Ishikawa (cell line): ENCODE measurements at regions not wholly inside any gene's neighbourhood (a gene's known extent, or its start where the extent isn't known, plus 50 kb on each side); places are given as distances from the start of the nearest gene placed in this dataset.

Experiments used
- CEBPB ChIP-seq: IDR thresholded peaks from 2 replicates; pipeline ENCODE4 v1.6.1; 2012
- CREB1 ChIP-seq: IDR thresholded peaks from 2 replicates; pipeline ENCODE4 v1.6.1; 2012; ENCODE audit warnings: low read depth
- EGR1 ChIP-seq: IDR thresholded peaks from 2 replicates; pipeline ENCODE4 v1.6.1; 2012
- EP300 ChIP-seq: IDR thresholded peaks from 2 replicates; pipeline ENCODE4 v1.6.1; 2012; ENCODE audit warnings: borderline replicate concordance
- FOXM1 ChIP-seq: IDR thresholded peaks from 2 replicates; pipeline ENCODE4 v1.6.1; 2012; ENCODE audit warnings: low read depth, borderline replicate concordance
- NFIC ChIP-seq: IDR thresholded peaks from 2 replicates; pipeline ENCODE4 v1.6.1; 2012
- RAD21 ChIP-seq: IDR thresholded peaks from 2 replicates; pipeline ENCODE4 v1.6.1; 2012; ENCODE audit warnings: low read depth
- TAF1 ChIP-seq: IDR thresholded peaks from 2 replicates; pipeline ENCODE4 v1.6.1; 2012; ENCODE audit warnings: low read depth, mild to moderate bottlenecking
- TCF12 ChIP-seq: IDR thresholded peaks from 2 replicates; pipeline ENCODE4 v1.6.1; 2012; ENCODE audit warnings: low read depth
- TEAD4 ChIP-seq: IDR thresholded peaks from 2 replicates; pipeline ENCODE4 v1.6.1; 2012
- YY1 ChIP-seq: IDR thresholded peaks from 2 replicates; pipeline ENCODE4 v1.6.1; 2012; ENCODE audit warnings: low read depth
- ZBTB7A ChIP-seq: IDR thresholded peaks from 2 replicates; pipeline ENCODE4 v1.6.1; 2012; ENCODE audit warnings: low read depth
- TF ChIP-seq, protein P1 (sequence below): IDR thresholded peaks from 2 replicates; pipeline ENCODE4 v1.6.1; 2012
- TF ChIP-seq, protein P2 (sequence below): IDR thresholded peaks from 2 replicates; pipeline ENCODE4 v1.6.1; 2012; ENCODE audit warnings: low read depth, mild to moderate bottlenecking
- TF ChIP-seq, protein P3 (sequence below): IDR thresholded peaks from 2 replicates; pipeline ENCODE4 v1.6.1; 2012

DNA sequence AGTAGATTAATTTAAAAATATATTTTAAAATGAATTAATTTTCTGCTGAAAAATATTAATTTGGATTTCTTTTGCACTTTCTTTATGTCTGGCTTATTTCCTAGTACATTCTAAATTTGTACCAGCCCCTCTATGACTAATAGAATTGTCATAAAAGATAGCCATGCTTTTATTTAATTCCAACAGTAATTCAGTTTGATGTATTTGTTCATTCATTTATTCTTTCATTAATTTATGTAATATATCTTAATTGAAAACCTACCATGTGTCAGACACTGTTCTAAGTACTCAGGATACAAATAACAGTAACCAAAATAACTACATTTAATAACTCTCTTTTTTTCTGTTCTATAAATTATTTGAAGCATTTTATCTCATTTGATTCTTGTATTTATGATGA lies 264.0 kb upstream of the CCDC179 start:
- TF ChIP-seq YY1 (no peak), CEBPB (no peak), EGR1 (no peak), RAD21 (no peak), EP300 (no peak)

DNA sequence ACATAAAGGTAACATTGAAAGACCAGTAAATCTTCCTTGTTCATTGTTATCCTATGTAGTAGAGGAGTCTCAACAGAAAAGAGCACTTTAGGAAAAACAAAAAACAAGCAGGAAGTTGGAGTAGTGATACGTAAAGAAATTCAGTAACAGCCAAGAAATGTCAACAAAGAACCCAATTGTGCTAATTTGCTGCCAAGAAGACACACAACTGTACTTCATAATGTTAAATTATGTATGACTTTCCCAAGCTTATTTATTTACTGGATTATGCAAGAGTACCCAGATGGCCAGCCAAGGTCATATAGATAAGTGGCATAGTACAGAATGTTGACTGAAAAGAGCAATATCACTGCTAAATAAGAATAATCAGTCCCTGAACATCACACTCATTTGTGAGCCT lies 264.7 kb upstream of the CCDC179 start:
- TF ChIP-seq, protein P1, sequence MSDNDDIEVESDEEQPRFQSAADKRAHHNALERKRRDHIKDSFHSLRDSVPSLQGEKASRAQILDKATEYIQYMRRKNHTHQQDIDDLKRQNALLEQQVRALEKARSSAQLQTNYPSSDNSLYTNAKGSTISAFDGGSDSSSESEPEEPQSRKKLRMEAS: no peak
- TF ChIP-seq YY1 (no peak), CREB1 (no peak), CEBPB (0 out of 2 replicates have a peak, but pooled peaks have one; percentile 23)

DNA sequence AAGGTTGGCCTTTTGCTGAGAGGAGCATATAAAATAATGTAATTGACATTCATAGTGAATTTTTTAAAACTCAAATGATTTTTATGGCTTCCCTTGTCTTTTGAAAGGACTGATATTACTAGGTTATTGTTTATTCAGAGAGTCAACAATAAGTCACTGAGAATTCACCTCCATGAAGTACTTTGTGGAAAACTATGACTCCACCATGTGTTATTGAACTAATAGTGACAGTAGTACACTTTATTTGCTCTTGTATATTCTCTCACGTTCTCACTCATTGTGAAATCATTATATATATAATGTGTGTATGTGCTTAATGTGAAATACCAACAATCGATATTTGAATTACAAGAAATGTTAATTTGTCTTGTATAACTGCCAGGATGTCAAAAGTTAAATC lies 267.4 kb upstream of the CCDC179 start:
- no peak for TF ChIP-seq YY1
- TF ChIP-seq TEAD4: no peak
- TF ChIP-seq ZBTB7A: no peak
- no peak for TF ChIP-seq EGR1
- no peak for TF ChIP-seq FOXM1
- no peak for TF ChIP-seq CEBPB
- no peak for TF ChIP-seq NFIC
- TF ChIP-seq CREB1: no peak
- no peak for TF ChIP-seq RAD21

DNA sequence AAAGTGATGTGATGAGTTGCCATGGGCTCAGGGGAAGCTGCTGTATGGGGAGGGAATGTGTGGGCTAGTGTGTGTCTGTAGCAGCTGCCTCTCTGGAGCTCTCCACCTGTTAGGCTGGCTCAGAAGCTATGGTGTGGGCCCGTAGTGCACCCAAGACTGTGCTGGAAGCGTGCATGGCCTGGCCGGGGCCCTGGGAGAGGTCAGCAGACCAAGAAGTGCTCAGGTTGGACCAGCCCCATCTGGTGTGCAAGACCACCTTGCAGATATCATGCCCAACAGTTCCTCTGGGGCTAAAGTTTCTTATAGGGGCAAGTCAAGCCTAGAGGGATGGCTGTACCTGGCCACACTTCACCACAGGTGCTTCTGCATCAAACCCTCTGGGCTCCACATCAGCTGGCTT lies 274.4 kb upstream of the CCDC179 start:
- TF ChIP-seq, protein P2, sequence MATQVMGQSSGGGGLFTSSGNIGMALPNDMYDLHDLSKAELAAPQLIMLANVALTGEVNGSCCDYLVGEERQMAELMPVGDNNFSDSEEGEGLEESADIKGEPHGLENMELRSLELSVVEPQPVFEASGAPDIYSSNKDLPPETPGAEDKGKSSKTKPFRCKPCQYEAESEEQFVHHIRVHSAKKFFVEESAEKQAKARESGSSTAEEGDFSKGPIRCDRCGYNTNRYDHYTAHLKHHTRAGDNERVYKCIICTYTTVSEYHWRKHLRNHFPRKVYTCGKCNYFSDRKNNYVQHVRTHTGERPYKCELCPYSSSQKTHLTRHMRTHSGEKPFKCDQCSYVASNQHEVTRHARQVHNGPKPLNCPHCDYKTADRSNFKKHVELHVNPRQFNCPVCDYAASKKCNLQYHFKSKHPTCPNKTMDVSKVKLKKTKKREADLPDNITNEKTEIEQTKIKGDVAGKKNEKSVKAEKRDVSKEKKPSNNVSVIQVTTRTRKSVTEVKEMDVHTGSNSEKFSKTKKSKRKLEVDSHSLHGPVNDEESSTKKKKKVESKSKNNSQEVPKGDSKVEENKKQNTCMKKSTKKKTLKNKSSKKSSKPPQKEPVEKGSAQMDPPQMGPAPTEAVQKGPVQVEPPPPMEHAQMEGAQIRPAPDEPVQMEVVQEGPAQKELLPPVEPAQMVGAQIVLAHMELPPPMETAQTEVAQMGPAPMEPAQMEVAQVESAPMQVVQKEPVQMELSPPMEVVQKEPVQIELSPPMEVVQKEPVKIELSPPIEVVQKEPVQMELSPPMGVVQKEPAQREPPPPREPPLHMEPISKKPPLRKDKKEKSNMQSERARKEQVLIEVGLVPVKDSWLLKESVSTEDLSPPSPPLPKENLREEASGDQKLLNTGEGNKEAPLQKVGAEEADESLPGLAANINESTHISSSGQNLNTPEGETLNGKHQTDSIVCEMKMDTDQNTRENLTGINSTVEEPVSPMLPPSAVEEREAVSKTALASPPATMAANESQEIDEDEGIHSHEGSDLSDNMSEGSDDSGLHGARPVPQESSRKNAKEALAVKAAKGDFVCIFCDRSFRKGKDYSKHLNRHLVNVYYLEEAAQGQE: no peak
- no peak for TF ChIP-seq YY1
- TF ChIP-seq TAF1: no peak
- no peak for TF ChIP-seq FOXM1
- TF ChIP-seq RAD21: no peak

DNA sequence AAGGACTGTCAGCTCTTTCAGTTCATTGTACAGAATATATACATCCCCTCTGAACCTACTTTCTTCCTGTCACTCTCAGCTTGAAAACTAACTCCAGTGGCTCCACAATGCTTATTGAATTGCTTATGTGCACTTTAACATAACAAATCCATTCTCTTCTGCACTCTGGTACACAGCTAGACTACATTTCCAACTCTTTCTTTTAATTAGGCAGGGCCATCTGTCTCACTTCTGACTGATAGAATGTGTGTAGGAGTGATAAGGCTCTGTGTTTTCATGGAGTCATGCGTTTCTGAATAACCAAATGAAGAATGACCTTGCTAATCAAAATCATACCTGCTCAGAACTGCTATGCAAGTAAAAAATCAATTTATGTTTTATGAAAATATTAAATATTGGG lies 278.5 kb upstream of the CCDC179 start:
- TF ChIP-seq FOXM1 (no peak), EGR1 (no peak), TAF1 (no peak), EP300 (no peak)
- TF ChIP-seq, protein P3, sequence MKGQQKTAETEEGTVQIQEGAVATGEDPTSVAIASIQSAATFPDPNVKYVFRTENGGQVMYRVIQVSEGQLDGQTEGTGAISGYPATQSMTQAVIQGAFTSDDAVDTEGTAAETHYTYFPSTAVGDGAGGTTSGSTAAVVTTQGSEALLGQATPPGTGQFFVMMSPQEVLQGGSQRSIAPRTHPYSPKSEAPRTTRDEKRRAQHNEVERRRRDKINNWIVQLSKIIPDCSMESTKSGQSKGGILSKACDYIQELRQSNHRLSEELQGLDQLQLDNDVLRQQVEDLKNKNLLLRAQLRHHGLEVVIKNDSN: no peak
- TF ChIP-seq, protein P2: no peak

DNA sequence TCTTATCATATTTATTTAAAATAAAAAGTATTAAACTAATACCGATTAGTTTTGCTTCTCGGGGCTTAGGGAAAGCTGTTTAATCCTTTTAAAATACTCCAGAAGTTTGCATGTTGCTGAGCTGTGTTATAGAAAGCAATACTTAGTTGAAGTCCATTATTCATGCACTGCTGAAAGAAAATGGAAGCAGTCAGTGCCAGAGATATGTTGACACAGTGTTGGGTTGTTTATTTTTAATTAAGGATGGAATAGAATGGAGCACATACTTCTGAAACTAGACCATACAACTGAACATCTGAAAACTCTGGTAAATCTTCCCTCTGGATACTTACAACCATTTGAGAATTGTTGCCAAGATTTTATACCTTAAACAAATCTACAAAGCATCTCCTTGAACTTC lies 282.7 kb upstream of the CCDC179 start:
- TF ChIP-seq FOXM1 (no peak), EP300 (no peak), TEAD4 (no peak), TAF1 (no peak), TCF12 (no peak)
- TF ChIP-seq, protein P3: no peak

DNA sequence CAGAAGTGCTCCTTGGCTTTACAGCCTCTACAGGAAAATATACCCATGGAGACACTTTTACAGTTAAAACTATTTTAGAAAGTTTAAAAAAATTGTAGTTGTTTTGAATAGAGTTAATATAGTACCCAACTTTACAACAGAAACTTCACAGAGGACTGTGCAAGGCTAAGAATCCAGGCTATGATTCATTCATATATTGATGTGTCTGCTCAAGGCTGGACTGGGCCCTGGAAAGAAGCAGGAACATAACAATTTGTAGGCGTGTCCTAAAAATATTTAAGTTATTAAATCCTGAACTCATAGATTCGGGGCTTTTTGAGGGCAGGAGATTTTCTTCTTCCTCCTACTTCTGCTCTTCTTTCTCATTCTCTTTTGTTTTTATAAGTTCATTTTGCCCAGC lies 291.5 kb upstream of the CCDC179 start:
- TF ChIP-seq, protein P2: no peak
- TF ChIP-seq EP300 (no peak), NFIC (no peak), CREB1 (no peak), RAD21 (no peak), TAF1 (no peak), FOXM1 (no peak), ZBTB7A (no peak), EGR1 (no peak), CEBPB (no peak), TCF12 (no peak), YY1 (no peak), TEAD4 (no peak)
- TF ChIP-seq, protein P3: no peak
- TF ChIP-seq, protein P1: no peak
